Stimulated activated CD4-positive, alpha-beta T cell treated with anti-CD3 and anti-CD28 coated beads, Interleukin-12 subunit alpha, Interleukin-12 subunit beta, amount 100 ng/mL, for 4 hours (primary cell): ENCODE measurements at regions not wholly inside any gene's neighbourhood (a gene's known extent, or its start where the extent isn't known, plus 50 kb on each side); places are given as distances from the start of the nearest gene placed in this dataset.

Source experiments
- DNase-seq: peaks from one replicate; pipeline ENCODE4 v3.0.0-alpha.2; 2020

GRCh38 chr5:155068616-155069100, 55.1 kb downstream of the KIF4B start:
- no peak for DNase-seq

DNA sequence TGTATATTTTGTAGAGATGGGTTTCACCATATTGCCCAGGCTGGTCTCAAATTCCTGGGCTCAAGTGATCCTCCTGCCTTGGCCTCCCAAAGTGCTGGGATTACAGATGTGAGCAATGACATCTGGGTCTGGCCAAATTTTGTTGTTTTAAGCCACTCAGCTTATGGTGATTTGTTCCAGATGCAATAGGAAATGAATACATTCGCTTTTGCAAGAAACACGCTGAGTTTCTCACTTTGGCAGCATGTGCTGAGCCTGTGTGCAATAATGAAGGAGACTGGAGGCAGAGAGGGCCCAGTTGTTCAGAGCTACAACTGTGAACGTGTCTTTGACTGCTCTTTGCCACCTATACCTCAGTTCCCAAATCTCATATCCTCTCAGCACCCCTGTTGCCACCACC, 56.4 kb downstream of the KIF4B start:
- no peak for DNase-seq

GRCh38 chr5:155070781-155071180, 57.2 kb downstream of the KIF4B start:
- DNase-seq: no peak

DNA sequence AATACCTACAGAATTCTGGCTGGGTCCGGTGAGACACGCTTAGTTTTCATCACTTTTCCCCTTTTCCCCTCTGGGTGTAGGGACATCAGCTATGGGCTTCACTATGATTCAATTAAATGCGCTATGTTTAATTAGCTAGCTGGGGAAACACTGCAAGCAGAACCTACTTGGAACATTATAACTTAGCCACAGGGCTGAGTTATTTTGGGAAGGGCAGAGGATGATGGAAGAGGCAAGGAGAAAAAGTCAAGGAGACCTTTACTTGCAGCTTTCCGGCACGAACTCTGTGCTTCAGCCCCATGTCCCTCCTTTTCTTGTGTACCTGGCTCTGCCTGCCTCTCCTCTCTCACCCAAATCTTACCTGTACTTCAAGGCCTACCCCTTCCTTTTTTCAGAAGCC, 62.8 kb downstream of the KIF4B start:
- no peak for DNase-seq

- no peak for DNase-seq
These were observed 66.1 kb downstream of the KIF4B start for GRCh38 chr5:155079698-155080097.

- no peak for DNase-seq
These were observed 67.2 kb downstream of the KIF4B start for GRCh38 chr5:155080721-155081120.

- DNase-seq: no peak
These were observed 68.1 kb downstream of the KIF4B start for GRCh38 chr5:155081618-155082017.

DNA sequence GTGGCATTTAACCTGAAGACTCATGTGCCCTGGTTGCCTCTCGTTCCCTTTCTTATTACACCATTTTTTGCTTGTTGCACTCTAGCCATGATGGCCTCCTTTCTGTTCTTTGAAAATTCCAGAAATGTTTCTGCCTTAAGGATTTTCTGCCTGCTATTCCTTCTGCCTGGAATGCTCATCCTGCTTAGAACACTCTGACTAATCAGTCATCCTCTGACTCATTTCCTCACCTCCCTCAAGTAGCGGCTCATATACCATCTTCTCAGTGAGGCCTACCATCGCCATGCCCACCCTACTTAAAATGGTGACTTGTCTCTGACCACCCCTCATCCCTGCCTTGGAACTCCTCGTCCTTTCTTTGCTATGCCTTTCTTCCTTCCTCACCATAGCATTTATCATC, 68.8 kb downstream of the KIF4B start:
- DNase-seq: no peak

DNA sequence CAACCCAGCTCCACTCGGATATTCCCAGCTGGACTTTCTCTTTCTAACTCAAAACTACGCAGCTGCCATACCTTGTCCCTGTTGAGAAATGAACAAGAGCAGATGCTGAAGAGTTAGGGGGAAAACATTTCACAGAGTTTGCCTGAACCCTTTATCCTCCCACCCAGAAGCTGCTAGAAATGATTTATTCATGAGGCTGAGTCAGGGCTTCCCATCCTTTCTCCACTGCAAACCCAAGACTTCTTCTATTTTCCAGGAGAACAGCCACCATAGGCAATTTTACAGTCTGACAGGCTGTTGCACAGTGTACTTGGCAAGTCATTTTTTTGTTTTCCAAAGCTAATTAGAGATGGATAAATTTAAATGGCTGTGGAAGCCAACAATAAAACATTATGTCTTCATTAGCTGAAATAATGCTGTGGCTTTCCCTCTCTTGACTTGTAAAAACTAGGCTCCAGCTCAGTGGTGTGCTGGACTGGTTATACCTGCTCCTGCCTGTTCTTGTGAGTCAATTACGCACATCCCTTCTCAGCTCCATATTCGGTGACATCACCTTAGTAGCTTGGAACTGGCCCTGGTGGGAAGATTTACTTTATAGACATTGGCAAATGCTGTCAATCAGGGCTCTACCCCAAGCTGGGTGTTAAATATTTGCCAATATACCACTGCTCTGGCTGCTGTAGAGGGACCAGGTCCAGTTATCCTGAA, 71.9 kb downstream of the KIF4B start:
- DNase-seq: no peak

DNA sequence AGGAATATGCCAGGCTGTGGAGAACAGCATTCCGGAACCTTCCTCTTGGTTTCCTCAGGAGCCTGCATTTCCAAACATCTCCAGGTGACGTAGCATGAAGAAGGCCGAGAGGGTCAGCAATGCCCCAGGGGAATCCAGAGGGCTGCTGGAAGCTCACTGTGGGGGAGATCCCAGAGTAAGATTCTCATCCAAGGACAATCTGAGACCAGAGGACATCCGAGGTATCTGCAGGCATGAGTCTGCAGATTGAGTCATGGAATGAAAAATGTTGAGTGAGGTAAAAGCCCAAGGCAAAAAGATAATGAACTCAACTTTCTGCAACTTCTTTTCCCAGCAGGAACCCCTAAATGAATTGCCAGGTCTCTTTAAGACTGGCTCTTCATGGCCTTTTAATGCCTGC, 73.5 kb downstream of the KIF4B start:
- no peak for DNase-seq

DNA sequence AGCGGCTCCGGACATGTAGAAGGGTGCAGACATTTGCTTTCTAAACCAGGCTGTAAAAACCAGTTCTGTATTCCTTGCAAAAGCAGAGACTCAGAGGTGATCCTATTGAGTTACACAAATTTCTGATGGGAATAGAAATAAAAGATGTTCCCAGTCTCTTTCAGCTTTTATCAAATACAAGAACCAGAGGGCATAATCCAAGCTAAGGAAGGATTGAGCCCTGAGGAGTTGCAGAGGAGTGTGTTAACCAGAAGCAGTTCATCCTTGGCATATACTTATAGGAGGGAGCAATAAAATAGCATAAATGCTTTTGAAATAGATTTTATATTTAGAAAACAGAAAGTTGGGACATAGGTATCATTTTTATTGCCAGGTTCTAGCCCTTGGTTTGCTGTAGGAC, 75.3 kb downstream of the KIF4B start:
- no peak for DNase-seq

DNA sequence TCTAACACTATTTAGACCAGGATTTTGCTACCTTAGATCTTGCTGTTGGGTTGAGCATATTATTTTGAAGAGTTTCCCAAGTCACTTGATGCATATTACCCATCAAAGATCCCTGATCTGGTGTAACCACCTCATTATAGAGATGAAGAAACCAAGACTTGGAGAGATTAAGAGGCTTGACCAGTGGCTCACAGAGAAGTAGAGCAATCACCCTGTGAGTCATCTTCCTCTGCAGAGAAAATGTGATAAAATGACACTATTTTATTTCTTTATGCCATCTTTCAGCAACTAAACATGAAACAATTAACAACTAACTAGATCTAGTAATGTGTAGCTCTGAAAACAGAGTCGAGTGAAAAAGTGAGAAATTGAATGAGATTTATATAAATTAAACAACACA, 76.1 kb downstream of the KIF4B start:
- no peak for DNase-seq

DNA sequence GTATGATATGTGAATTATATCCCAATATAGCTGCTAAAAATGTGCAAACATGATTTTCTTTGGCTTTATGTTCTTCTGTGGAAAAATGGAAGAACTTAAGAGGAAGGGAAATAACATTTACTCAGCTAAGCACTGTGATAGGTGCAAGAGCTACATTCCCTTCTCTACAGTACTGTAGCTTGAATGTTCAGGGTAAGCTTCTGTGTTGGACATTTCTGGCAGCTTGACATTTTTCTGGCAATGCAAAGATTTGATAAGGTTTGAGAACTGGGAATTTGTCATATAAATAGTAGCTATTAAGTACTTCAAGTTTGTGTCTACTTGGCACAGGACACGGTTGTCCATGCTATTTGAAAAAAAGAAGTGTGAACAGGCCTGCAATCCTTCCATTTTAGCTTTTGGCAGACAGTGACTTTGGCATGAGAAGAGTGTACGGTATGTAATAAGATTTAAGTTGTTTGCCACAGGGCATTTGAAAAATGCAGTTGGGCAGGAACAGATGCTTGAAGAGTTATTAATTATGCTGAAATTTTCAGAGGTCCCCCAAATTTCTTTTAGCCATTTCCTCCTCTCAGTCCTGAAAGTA, 77.6 kb downstream of the KIF4B start:
- no peak for DNase-seq

DNA sequence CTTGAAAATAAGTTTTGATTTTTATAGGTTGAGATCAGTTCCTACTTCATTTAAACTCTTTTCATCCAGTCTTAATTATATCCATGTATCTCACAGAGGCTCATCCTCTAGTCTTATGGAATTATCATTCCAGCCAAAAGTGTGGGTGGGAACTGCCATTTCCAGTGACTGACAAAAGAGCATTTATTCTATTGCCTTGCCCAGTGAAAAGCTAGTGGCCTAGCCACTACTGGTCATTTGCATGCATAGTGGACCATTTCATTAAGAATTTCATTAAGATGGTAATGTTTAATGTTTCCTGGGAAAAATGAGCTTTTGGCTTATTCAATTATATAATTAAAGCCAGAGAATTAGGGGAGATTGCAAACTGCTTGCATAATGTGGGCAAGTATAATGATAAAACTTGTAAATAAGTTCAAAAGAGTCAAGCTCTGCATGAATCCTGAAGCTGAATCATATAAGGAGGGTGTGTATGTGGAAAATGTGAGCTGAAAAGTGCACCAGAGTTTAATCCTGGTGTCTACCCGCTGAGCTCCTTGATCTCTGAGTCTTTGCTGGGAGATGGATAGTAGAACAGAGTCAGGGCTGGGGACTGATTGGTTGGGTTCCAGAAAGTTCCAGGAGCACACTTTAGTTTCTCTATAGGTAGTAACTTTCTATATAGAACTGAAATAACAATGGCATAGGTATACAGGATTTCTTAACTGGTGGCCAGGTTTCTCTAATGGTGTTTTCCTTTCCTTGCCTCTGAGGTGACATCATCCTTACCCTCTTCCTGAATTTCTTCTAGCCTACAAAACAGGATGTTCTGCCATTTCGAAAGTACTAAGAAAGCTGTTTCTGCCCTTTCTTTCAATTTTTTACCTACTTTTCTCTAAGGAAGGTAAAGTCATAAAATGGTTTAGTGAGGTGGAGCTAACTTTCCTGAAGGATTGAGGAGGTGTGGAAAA, 78.5 kb downstream of the KIF4B start:
- no peak for DNase-seq

GRCh38 chr5:155094455-155094854, 80.9 kb downstream of the KIF4B start:
- DNase-seq: no peak

- DNase-seq: no peak
These were observed 84.4 kb downstream of the KIF4B start for GRCh38 chr5:155097995-155098394.

- no peak for DNase-seq
These were observed 84.9 kb downstream of the KIF4B start for GRCh38 chr5:155098433-155098832.

GRCh38 chr5:155101697-155102096, 88.1 kb downstream of the KIF4B start:
- no peak for DNase-seq

DNA sequence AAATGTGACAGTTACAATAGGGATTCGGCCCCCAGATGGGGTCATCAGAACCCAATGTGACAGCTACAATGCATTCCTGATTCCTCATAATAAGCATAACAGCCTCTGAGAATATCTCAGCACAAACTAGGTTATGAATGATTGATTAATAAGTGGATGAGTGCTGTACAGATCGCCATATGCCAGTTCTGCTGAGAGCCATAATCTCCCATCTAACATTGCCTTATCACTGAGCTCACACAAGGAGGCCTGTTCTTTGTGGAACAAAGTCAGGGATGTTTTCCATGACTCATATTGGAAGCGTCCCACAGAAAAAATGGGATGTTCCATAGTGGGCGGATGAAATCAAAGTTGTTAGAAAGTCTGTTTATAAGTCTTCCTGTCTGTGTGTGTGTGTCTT, 89.6 kb downstream of the KIF4B start:
- no peak for DNase-seq

DNA sequence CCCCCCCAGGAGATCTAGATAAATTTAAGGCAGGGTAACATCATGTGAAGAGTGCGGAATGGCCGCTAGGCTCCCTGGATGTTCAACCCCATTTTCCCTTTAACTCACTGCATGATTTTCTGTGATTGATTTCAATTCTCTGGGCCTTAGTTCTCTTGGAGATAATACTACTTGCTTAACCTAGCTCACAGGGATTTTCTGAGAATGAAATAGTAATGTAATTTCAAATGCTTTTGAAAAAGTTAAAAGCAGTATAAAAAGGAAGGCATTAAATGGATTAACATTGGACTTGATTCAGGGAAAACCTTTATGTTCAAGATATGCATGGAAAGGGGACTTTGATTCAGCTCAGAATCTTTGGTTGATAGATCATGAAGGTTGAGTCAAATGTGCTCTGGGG, 90.9 kb downstream of the KIF4B start:
- DNase-seq: no peak

DNA sequence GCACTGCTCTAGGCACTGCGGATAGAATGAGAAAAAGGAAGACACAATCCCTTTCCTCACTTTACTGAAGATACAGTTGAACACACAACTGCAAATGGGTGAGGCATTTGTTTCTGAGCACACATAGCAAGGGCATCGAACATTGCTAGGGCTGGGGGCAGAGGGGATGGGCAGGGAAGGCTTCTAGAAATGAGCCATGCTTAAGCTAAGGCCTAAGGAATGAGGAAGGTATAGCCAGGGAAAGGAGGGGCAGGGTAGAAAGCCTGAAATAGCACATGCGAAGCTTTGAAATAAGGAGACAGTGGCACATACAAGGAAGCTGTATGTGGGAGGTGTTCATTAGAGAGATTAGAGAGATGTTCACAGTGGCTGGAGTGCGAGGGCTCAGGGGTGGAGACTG, 92.7 kb downstream of the KIF4B start:
- no peak for DNase-seq

DNA sequence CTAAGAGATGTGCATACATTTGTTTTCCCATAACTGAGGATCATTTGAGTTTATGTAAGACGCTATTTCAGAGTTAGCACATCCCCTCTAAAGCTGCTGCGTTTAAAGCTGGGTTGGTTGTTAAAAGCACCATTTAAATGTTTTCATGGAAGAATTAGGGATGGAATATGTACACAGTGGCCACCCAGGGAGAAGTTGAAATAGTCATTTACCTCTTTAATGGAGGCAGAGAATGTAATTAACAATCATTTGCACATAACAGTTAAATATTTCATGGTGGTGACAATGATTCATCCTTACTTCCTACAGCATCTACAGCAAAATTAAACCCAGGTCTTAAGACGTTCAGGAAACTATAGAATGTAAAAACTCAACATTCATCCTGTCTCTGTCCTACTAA, 100.3 kb downstream of the KIF4B start:
- DNase-seq: no peak

- no peak for DNase-seq
These were observed 101.1 kb downstream of the KIF4B start for GRCh38 chr5:155114655-155115054.
